ENCODE measurements at regions not wholly inside any gene's neighbourhood (a gene's known extent, or its start where the extent isn't known, plus 50 kb on each side); places are given as distances from the start of the nearest gene placed in this dataset.

GRCh38 chr4:134393592-134393991, 192.0 kb upstream of the PABPC4L start:
- TF ChIP-seq POLR2AphosphoS5 (IDR thresholded peaks at IDR 0.05; ENCODE audit: borderline replicate concordance, low read depth, low read length) (no peak), EZH2 (IDR thresholded peaks at IDR 0.05) (no peak)

All from SK-N-MC (cell line).